K562 (cell line): ENCODE measurements at regions not wholly inside any gene's neighbourhood (a gene's known extent, or its start where the extent isn't known, plus 50 kb on each side); places are given as distances from the start of the nearest gene placed in this dataset.

Experiments used
- ATAC-seq: fragments of 200-7000 bp; cut with Tn5 transposase; 3 replicates; pipeline ENCODE4 v1.9.1; 2020; ENCODE audit warnings: moderate library complexity
- BruUV-seq: library from RNA; stranded (reverse); fragments of 400-500 nt; replicated peaks from 2 replicates; lab custom pipeline; 2021; lab: Mats Ljungman, UMichigan
- CTCF ChIA-PET: fragments of 300-600 bp; formaldehyde crosslinking; extraction: SDS; loops from one replicate; lab custom pipeline; 2021; ENCODE audit warnings: low intra/inter-chr PET ratio; lab: Yijun Ruan, JAX
- POLR2A ChIA-PET: fragments of 300-600, 350-650 bp; sonication (Branson Sonifier 250); formaldehyde crosslinking; extraction: SDS; loops from one replicate; lab custom pipeline; 2021; ENCODE audit warnings: antibody characterized with exemption, inconsistent platforms; lab: Yijun Ruan, JAX
- DNase-seq, 4 experiments: peaks; one replicate each; pipeline versions ENCODE4 v3.0.0 to v3.0.0-alpha.2; 2011 to 2018; ENCODE audit warnings: low spot score in 3 of 4, mixed read lengths in 3 of 4; ENCODE audit errors: extremely low read depth in 1 of 4
- FAIRE-seq: peaks from 2 replicates; lab custom pipeline; 2011; peaks lifted over from hg19 to GRCh38; lab: Jason Lieb, UNC
- H2AFZ ChIP-seq: 2 replicates; pipeline ENCODE4 v1.6.0; 2011; ENCODE audit warnings: low read depth, low read length, control low read depth, inconsistent platforms
- H3K27ac ChIP-seq: fragments of 200-600 bp; 3 replicates; pipeline ENCODE4 v1.8.0; 2011; ENCODE audit warnings: low read depth, mild to moderate bottlenecking, control low read depth, inconsistent platforms, low read length, moderate library complexity, mixed read lengths; ENCODE audit errors: extremely low read depth
- H3K27me3 ChIP-seq, 2 experiments: fragments of 300-600 bp in 1 of 2; 2 replicates in 1 of 2; 3 replicates in 1 of 2; pipeline versions ENCODE4 v1.6.0 to v1.8.0; 2011; ENCODE audit warnings: inconsistent platforms in 2 of 2, low read length in 2 of 2, mild to moderate bottlenecking in 1 of 2, mixed read lengths in 1 of 2, moderate library complexity in 1 of 2; ENCODE audit not compliant: control insufficient read depth in 2 of 2, insufficient read depth in 2 of 2
- H3K36me3 ChIP-seq: fragments of 300-600 bp; 3 replicates; pipeline ENCODE4 v1.8.0; 2011; ENCODE audit warnings: mild to moderate bottlenecking, low read length, inconsistent platforms; ENCODE audit not compliant: control insufficient read depth, insufficient read depth
- H3K4me1 ChIP-seq, 2 experiments: fragments of 200-600 bp in 1 of 2; replicated peaks in 1 of 2; 2 replicates in 1 of 2; 3 replicates in 1 of 2; pipeline versions ENCODE4 v1.5.1 to v1.8.0; 2011; ENCODE audit warnings: inconsistent platforms in 2 of 2, low read length in 2 of 2, mild to moderate bottlenecking in 1 of 2, mixed read lengths in 1 of 2, moderate library complexity in 1 of 2; ENCODE audit not compliant: control insufficient read depth in 2 of 2, insufficient read depth in 2 of 2
- H3K4me2 ChIP-seq: 2 replicates; pipeline ENCODE4 v1.6.1; 2011; ENCODE audit warnings: low read length, control low read depth, inconsistent platforms, mixed read lengths; ENCODE audit not compliant: insufficient read depth
- H3K4me3 ChIP-seq: fragments of 200-600 bp; sonication (generic), shearing (Covaris generic); 2 replicates; pipeline ENCODE4 v1.5.1; 2016; ENCODE audit warnings: control low read depth, inconsistent platforms
- H3K79me2 ChIP-seq: fragments of 200-600 bp; 3 replicates; pipeline ENCODE4 v1.8.0; 2011; ENCODE audit warnings: low read length, inconsistent platforms; ENCODE audit not compliant: control insufficient read depth, insufficient read depth
- H3K9ac ChIP-seq, 2 experiments: 2 replicates each; pipeline versions ENCODE4 v1.6.0 to v1.6.1; 2011; ENCODE audit warnings: low read depth in 2 of 2, low read length in 2 of 2, control low read depth in 1 of 2, inconsistent platforms in 1 of 2, mild to moderate bottlenecking in 1 of 2, mixed read lengths in 1 of 2; ENCODE audit not compliant: insufficient read depth in 1 of 2
- H3K9me1 ChIP-seq: one replicate; pipeline ENCODE4 v1.6.0; 2011; ENCODE audit warnings: inconsistent platforms, mild to moderate bottlenecking, low read length, moderate library complexity; ENCODE audit not compliant: control insufficient read depth, insufficient read depth
- H3K9me3 ChIP-seq: replicated peaks from 2 replicates; pipeline ENCODE4 v1.5.1; 2011; ENCODE audit warnings: low read depth, low read length, inconsistent platforms; ENCODE audit not compliant: control insufficient read depth, insufficient read depth
- H4K20me1 ChIP-seq: replicated peaks from 2 replicates; pipeline ENCODE4 v1.6.1; 2011; ENCODE audit warnings: low read length, inconsistent platforms, mixed read lengths; ENCODE audit not compliant: control insufficient read depth, insufficient read depth
- DNMT1 ChIP-seq: fragments of 450-650 bp; IDR thresholded peaks from 2 replicates; pipeline ENCODE4 v1.6.1; 2016; ENCODE audit warnings: antibody characterized with exemption, mild to moderate bottlenecking
- E4F1 ChIP-seq: fragments of 250-450 bp; sonication (Bioruptor Pico); IDR thresholded peaks from 2 replicates; pipeline ENCODE4 v1.5.0; 2021; ENCODE audit warnings: mild to moderate bottlenecking, borderline replicate concordance
- KAT2B ChIP-seq: IDR thresholded peaks from one replicate; pipeline ENCODE4 v1.6.1; 2012; ENCODE audit warnings: low read depth, mild to moderate bottlenecking, control low read depth, inconsistent platforms, low read length, moderate library complexity
- SIN3A ChIP-seq, 2 experiments: fragments of 150-350 bp in 1 of 2; IDR thresholded peaks; 2 replicates each; pipeline ENCODE4 v1.6.1; 2011 to 2016; ENCODE audit warnings: borderline replicate concordance in 2 of 2, low read depth in 2 of 2, low read length in 2 of 2, mild to moderate bottlenecking in 2 of 2, moderate library complexity in 2 of 2; ENCODE audit not compliant: control insufficient read depth in 1 of 2
- TBL1XR1 ChIP-seq, 2 experiments: IDR thresholded peaks; 2 replicates each; pipeline ENCODE4 v1.6.1; 2012; ENCODE audit warnings: improper control_type of control experiment in 2 of 2, low read length in 2 of 2, mild to moderate bottlenecking in 1 of 2
- WGBS: fragments of 100-300 bp; shearing (Covaris generic); methylation state at CpG from one replicate; pipeline ENCODE4 v1.1.6; 2016; ENCODE audit warnings: low coverage, mixed read lengths; ENCODE audit not compliant: insufficient coverage; ENCODE audit errors: missing lambda C conversion rate; 5-methylcytosine and 5-hydroxymethylcytosine counted together
- in situ Hi-C: fragments of 300-500 bp; cut with MboI; formaldehyde crosslinking; loops from 4 replicates; pipeline ENCODE4 v1.15.0; 2018; ENCODE audit warnings: inconsistent platforms, mixed read lengths
- intact Hi-C: fragments of 100-400 bp; cut with micrococcal nuclease; formaldehyde crosslinking; loops from 2 replicates; pipeline ENCODE4 v1.14.2; 2022
- TF ChIP-seq, protein P1 (sequence below): fragments of 250-450 bp; sonication (Bioruptor Pico); IDR thresholded peaks from 2 replicates; pipeline ENCODE4 v1.8.0; 2021; ENCODE audit warnings: mild to moderate bottlenecking, moderate library complexity

DNA sequence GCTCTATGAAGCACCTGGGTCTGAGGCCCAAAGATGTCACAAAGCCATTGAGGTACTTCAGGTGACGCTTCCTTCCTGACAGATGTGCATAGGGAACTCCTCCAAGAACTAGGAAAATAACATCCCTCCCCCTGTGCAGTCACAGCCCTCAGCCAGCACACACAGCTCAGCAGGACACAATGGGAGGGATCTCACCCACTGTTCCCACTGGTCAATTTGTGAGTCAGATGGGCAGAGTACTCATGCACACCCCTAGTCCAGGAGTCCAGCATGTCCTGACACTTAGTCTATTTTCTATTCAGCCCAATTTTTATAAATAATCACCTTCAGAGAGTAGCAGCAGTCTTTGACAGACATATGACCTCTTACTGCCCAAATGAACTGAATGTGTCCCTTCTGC lies 60.7 kb upstream of the PFKP start:
- Histone ChIP-seq H3K4me2 (no peak overlapping the region), H3K4me3 (no peak overlapping the region), H3K4me1 (no peaks in the 10 kb centered on the region), H3K9me1 (no peaks in the 10 kb centered on the region), H4K20me1 (no peaks in the 10 kb centered on the region; the same call in 1 of the 2 replicates), H2AFZ (no peak overlapping the region), H3K27ac (no peak overlapping the region), H3K9ac (no peak overlapping the region), H3K9me3 (no peaks in the 10 kb centered on the region), H3K27me3 (peaks cover 26 to 42% of the 10 kb centered on the region in 2 experiments; a peak in 4 of 5 replicates), H3K79me2 (no peaks in the 10 kb centered on the region), H3K36me3 (no peaks in the 10 kb centered on the region)
- TF ChIP-seq DNMT1: no peak
- TF ChIP-seq, protein P1, sequence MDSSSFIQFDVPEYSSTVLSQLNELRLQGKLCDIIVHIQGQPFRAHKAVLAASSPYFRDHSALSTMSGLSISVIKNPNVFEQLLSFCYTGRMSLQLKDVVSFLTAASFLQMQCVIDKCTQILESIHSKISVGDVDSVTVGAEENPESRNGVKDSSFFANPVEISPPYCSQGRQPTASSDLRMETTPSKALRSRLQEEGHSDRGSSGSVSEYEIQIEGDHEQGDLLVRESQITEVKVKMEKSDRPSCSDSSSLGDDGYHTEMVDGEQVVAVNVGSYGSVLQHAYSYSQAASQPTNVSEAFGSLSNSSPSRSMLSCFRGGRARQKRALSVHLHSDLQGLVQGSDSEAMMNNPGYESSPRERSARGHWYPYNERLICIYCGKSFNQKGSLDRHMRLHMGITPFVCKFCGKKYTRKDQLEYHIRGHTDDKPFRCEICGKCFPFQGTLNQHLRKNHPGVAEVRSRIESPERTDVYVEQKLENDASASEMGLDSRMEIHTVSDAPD (CRISPR knock-in tag): no peak
- no peak for TF ChIP-seq SIN3A (IDR thresholded peaks at IDR 0.05; ENCODE audit: borderline replicate concordance in 2 of 2, control insufficient read depth in 1 of 2, low read depth in 2 of 2, low read length in 2 of 2)
- TF ChIP-seq KAT2B: no peak
- no peak for TF ChIP-seq E4F1 (CRISPR knock-in tag)
- no peak for TF ChIP-seq TBL1XR1 (IDR thresholded peaks at IDR 0.05; ENCODE audit: low read length in 2 of 2)
- ATAC-seq: no peak
- intact Hi-C loops (no loop called here), in situ Hi-C loops (no loop called here)
- POLR2A ChIA-PET: no interaction called here
- FAIRE-seq: no peak
- DNase-seq: no peak
- CTCF ChIA-PET: no interaction called here
- WGBS: 0% methylated on average over 1 of the region's 1 CpG
- no TSS peak for BruUV-seq
